ENCODE measurements at regions not wholly inside any gene's neighbourhood (a gene's known extent, or its start where the extent isn't known, plus 50 kb on each side); places are given as distances from the start of the nearest gene placed in this dataset.
"Not testable (repeated sequence)": the region's sequence is repeated elsewhere in the genome, so short reads cannot be mapped to it uniquely, and the experiment has no call there.

DNA sequence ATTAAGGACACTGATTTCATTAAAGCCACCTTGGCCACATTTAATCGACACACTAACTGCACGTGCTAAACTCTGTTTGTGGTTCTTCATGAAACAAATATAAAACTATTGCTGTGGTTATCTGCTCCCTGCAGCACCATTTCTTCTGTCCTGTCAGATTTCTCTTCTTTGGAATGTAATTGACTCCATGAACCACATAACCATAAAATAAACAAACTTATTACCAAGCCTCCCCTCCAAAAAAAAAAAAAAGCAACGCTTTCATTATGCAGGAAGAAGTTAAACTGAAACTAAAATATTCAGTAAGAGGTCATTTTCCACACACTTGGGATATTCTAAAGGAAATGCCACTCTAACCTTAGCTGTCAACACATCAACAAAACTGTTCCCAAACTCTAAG lies 319.1 kb upstream of the NT5E start:
- 68 to 72% methylated on average over 3 of the region's 3 CpGs for WGBS, 2 donors
- Histone ChIP-seq H3K4me3 (no peak overlapping the region), H3K36me3 (no peaks in the 10 kb centered on the region), H3K27me3 (no peaks in the 10 kb centered on the region), H3K4me1 (no peaks in the 10 kb centered on the region), H3K27ac (no peak overlapping the region), H3K9me3 (no peaks in the 10 kb centered on the region)
- FAIRE-seq (no peak), DNase-seq (no peak), ATAC-seq (no peak)
- intact Hi-C loops (cut with DNase I) = no loop called here
- TF ChIP-seq, protein P1, sequence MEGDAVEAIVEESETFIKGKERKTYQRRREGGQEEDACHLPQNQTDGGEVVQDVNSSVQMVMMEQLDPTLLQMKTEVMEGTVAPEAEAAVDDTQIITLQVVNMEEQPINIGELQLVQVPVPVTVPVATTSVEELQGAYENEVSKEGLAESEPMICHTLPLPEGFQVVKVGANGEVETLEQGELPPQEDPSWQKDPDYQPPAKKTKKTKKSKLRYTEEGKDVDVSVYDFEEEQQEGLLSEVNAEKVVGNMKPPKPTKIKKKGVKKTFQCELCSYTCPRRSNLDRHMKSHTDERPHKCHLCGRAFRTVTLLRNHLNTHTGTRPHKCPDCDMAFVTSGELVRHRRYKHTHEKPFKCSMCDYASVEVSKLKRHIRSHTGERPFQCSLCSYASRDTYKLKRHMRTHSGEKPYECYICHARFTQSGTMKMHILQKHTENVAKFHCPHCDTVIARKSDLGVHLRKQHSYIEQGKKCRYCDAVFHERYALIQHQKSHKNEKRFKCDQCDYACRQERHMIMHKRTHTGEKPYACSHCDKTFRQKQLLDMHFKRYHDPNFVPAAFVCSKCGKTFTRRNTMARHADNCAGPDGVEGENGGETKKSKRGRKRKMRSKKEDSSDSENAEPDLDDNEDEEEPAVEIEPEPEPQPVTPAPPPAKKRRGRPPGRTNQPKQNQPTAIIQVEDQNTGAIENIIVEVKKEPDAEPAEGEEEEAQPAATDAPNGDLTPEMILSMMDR (IDR thresholded peaks at IDR 0.05) = no peak

DNA sequence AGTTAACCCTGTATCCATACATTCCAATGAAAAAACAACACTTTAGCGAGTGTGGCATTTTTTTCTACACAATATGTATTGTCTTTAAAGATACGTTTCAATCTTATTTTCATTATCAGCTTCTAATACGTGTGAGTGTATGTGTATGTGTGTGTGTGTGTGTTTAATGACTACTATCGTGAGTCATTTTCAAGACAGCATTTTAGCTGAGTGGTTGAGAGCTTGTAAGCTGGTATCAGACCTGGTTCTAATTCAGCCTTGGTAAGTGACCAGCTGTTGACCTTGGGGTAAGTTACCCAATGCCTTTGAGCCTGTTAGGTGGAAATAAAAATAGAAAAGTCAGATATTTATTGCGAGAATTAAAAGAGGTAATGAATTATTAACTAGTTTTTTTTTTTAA lies 320.0 kb upstream of the NT5E start:
- H3K4me3 ChIP-seq = no peak overlapping the region
- DNase-seq (no peak), ATAC-seq (peak in 2 of 4 donors; percentile 23 to 38), FAIRE-seq (no peak)
- 28 to 30% methylated on average over 5 of the region's 5 CpGs for WGBS, 2 donors
- H3K4me1 ChIP-seq = no peaks in the 10 kb centered on the region
- no peaks in the 10 kb centered on the region for H3K27me3 ChIP-seq
- TF ChIP-seq, protein P1 (IDR thresholded peaks at IDR 0.05) = no peak
- no peaks in the 10 kb centered on the region for H3K36me3 ChIP-seq
- intact Hi-C loops (cut with DNase I) = no loop called here
- H3K27ac ChIP-seq = no peak overlapping the region
- no peaks in the 10 kb centered on the region for H3K9me3 ChIP-seq

DNA sequence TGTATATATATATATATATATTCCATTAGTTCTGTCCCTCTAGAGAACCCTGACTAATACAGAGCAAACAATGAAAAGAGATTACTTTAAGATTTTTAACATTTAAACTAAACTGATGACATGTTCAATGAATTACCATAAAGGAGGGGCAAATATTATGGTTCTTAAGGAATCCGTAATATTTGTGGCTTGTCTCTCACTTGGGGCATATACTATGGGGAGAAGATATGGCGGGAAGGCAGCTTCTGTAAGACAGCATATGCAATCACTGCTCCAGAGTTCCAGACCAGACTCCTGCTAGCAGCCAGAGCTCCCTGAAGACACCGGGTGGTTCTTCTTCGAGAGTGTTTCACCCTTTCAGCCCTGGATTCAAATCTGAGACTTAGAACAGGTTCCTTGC lies 321.1 kb upstream of the NT5E start:
- WGBS, 2 donors = 52 to 65% methylated on average over 4 of the region's 4 CpGs
- DNase-seq (no peak), FAIRE-seq (no peak), ATAC-seq (no peak)
- H3K4me1 ChIP-seq = no peaks in the 10 kb centered on the region
- intact Hi-C loops (cut with DNase I) = no loop called here
- H3K4me3 ChIP-seq = no peak overlapping the region
- TF ChIP-seq, protein P1 (IDR thresholded peaks at IDR 0.05) = no peak
- H3K27ac ChIP-seq = no peak overlapping the region
- no peaks in the 10 kb centered on the region for H3K36me3 ChIP-seq
- no peaks in the 10 kb centered on the region for H3K9me3 ChIP-seq
- H3K27me3 ChIP-seq = no peaks in the 10 kb centered on the region

DNA sequence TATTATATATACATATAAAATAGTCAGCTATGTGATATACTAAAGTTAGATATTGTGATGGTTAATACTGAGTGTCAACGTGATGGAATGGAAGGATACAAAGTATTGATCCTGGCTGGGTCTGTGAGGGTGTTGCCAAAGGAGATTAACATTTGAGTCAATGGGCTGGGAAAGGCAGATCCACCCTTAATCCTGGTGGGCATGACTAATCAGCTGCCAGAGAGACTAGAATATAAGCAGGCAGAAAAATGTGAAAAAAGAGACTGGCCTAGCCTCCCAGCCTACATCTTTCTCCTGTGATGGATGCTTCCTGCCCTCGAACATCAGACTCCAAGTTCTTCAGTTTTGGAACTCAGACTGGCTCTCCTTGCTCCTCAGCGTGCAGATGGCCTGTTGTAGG lies 321.6 kb upstream of the NT5E start:
- intact Hi-C loops (cut with DNase I); H3K27me3 ChIP-seq: not testable (repeated sequence)
- 46 to 47% methylated on average over 3 of the region's 3 CpGs for WGBS, 2 donors

DNA sequence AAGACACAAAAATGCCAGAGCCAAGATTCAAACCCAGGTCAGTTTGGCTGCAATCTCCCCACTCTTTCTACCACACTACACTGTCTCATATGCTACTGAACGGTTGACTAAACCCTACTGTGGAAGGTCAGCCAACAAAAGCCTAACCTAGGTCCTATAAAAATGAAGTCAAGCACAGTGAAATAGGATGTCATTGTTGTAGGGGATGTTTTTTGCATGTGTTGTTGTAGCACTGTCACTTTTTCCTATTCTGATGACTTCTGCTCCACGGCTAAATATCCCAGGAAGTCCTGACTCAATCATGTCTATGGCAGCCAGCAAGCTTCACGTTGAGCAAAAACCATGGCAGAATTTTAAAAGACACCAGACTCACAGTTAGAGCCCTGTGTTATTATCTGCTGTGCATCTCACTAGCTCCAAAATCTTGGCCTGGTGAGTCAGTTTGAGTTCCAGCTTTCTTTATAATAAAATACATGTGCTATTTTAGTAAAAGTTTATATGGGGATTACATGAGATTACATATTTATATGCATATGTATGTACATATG lies 322.1 kb upstream of the NT5E start:
- no peaks in the 10 kb centered on the region for H3K36me3 ChIP-seq
- TF ChIP-seq, protein P1 (IDR thresholded peaks at IDR 0.05) = no peak
- no peaks in the 10 kb centered on the region for H3K27me3 ChIP-seq
- DNase-seq (no peak), FAIRE-seq (no peak), ATAC-seq (no peak)
- H3K4me1 ChIP-seq = no peaks in the 10 kb centered on the region
- 42 to 43% methylated on average over 3 of the region's 3 CpGs for WGBS, 2 donors
- H3K9me3 ChIP-seq = no peaks in the 10 kb centered on the region
- no peak overlapping the region for H3K27ac ChIP-seq
- no peak overlapping the region for H3K4me3 ChIP-seq
- intact Hi-C loops (cut with DNase I) = no loop called here

More for the DNA sequence above, 321.6 kb upstream of the NT5E start:
- FAIRE-seq, H3K9me3 ChIP-seq, H3K36me3 ChIP-seq, H3K4me1 ChIP-seq, H3K4me3 ChIP-seq, DNase-seq, H3K27ac ChIP-seq, ATAC-seq: not testable (repeated sequence)
